OCI-LY7 (cell line): ENCODE measurements at regions not wholly inside any gene's neighbourhood (a gene's known extent, or its start where the extent isn't known, plus 50 kb on each side); places are given as distances from the start of the nearest gene placed in this dataset.

Experiments
- CTCF ChIP-seq: fragments of 200-600 bp; sonication (generic); conservative IDR thresholded peaks from 2 replicates; pipeline ENCODE4 v1.5.1; 2014; ENCODE audit warnings: mild to moderate bottlenecking, antibody characterized with exemption, low read length, moderate library complexity, mixed read lengths
- EZH2phosphoT487 ChIP-seq: fragments of 200-600 bp; sonication (generic); IDR thresholded peaks from 2 replicates; pipeline ENCODE4 v1.6.1; 2018; ENCODE audit warnings: low read depth, borderline replicate concordance, mild to moderate bottlenecking, mixed run types, antibody characterized with exemption, low read length, moderate library complexity, mixed read lengths

- TF ChIP-seq CTCF: no peak
- no peak for TF ChIP-seq EZH2phosphoT487
Measured at GRCh38 chr2:142642650-142643049, 234.8 kb upstream of the KYNU start.
